CD4-positive, alpha-beta T cell treated with Interleukin-17A for 1 hour (primary cell): ENCODE measurements at regions not wholly inside any gene's neighbourhood (a gene's known extent, or its start where the extent isn't known, plus 50 kb on each side); places are given as distances from the start of the nearest gene placed in this dataset.

Experiments used
- DNase-seq: peaks from one replicate; pipeline ENCODE4 v3.0.0-alpha.2; 2020

- no peak for DNase-seq
These were observed 50.7 kb upstream of the TOX2 start for GRCh38 chr20:43863821-43864544.

- no peak for DNase-seq
These were observed 51.3 kb upstream of the TOX2 start for GRCh38 chr20:43863330-43863729.

- DNase-seq: no peak
These were observed 52.2 kb upstream of the TOX2 start for GRCh38 chr20:43862438-43862837.

GRCh38 chr20:43859994-43860393 lies 54.7 kb upstream of the TOX2 start:
- no peak for DNase-seq

GRCh38 chr20:43857932-43858331 lies 56.7 kb upstream of the TOX2 start:
- no peak for DNase-seq

GRCh38 chr20:43857127-43857526 lies 57.5 kb upstream of the TOX2 start:
- DNase-seq: no peak

GRCh38 chr20:43855803-43856202 lies 58.8 kb upstream of the TOX2 start:
- no peak for DNase-seq

GRCh38 chr20:43853918-43854317 lies 60.7 kb upstream of the TOX2 start:
- no peak for DNase-seq

GRCh38 chr20:43853174-43853803 lies 61.4 kb upstream of the TOX2 start:
- no peak for DNase-seq

GRCh38 chr20:43849496-43850186 lies 65.0 kb upstream of the TOX2 start:
- DNase-seq: no peak

- no peak for DNase-seq
These were observed 68.1 kb upstream of the TOX2 start for GRCh38 chr20:43846516-43846905.

- DNase-seq: no peak
These were observed 69.7 kb upstream of the TOX2 start for GRCh38 chr20:43844778-43845614.

- no peak for DNase-seq
These were observed 70.5 kb upstream of the TOX2 start for GRCh38 chr20:43843965-43844660.

GRCh38 chr20:43843096-43843964 lies 71.3 kb upstream of the TOX2 start:
- DNase-seq: no peak

GRCh38 chr20:43842126-43843020 lies 72.3 kb upstream of the TOX2 start:
- DNase-seq: no peak

GRCh38 chr20:43840382-43841070 lies 74.1 kb upstream of the TOX2 start:
- peak; percentile 26 for DNase-seq

GRCh38 chr20:43839793-43840199 lies 74.9 kb upstream of the TOX2 start:
- DNase-seq: no peak

GRCh38 chr20:43838703-43839060 lies 76.0 kb upstream of the TOX2 start:
- DNase-seq: no peak

- no peak for DNase-seq
These were observed 76.6 kb upstream of the TOX2 start for GRCh38 chr20:43837856-43838702.
